Hepatocyte (in vitro differentiated cells): ENCODE measurements at regions not wholly inside any gene's neighbourhood (a gene's known extent, or its start where the extent isn't known, plus 50 kb on each side); places are given as distances from the start of the nearest gene placed in this dataset.
"Not testable (repeated sequence)": the region's sequence is repeated elsewhere in the genome, so short reads cannot be mapped to it uniquely, and the experiment has no call there.

Experiments used
- EZH2 ChIP-seq: fragments of 200-600 bp; sonication (generic); IDR thresholded peaks from 2 replicates; pipeline ENCODE4 v1.6.1; 2016; ENCODE audit warnings: antibody characterized with exemption, mild to moderate bottlenecking, borderline replicate concordance
- EZH2phosphoT487 ChIP-seq: fragments of 200-600 bp; sonication (generic); IDR thresholded peaks from one replicate; pipeline ENCODE4 v1.6.1; 2018; ENCODE audit warnings: antibody characterized with exemption, mild to moderate bottlenecking, low read depth, moderate library complexity; ENCODE audit not compliant: unreplicated experiment, severe bottlenecking
- TF ChIP-seq, protein P1 (sequence below): fragments of 200-600 bp; sonication (generic); IDR thresholded peaks from 2 replicates; pipeline ENCODE4 v1.5.1; 2016; ENCODE audit warnings: antibody characterized with exemption, mild to moderate bottlenecking; ENCODE audit not compliant: poor library complexity

DNA sequence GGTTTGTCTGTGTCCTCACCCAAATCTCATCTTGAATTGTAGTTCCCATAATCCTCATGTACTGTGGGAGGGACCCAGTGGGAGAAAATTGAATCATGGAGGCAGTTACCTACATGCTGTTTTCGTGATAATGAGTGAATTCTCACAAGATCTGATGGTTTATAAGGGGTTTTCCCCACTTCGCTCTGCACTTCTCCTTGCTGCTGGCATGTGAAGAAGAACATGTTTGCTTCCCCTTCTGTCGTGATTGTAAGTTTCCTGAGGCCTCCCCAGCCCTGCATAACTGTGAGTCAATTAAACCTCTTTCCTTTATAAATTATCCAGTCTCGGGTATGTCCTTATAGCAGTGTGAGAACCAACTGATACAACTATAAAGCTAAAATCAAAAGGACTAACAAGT, 60.2 kb upstream of the RPL38 start:
- TF ChIP-seq, protein P1, sequence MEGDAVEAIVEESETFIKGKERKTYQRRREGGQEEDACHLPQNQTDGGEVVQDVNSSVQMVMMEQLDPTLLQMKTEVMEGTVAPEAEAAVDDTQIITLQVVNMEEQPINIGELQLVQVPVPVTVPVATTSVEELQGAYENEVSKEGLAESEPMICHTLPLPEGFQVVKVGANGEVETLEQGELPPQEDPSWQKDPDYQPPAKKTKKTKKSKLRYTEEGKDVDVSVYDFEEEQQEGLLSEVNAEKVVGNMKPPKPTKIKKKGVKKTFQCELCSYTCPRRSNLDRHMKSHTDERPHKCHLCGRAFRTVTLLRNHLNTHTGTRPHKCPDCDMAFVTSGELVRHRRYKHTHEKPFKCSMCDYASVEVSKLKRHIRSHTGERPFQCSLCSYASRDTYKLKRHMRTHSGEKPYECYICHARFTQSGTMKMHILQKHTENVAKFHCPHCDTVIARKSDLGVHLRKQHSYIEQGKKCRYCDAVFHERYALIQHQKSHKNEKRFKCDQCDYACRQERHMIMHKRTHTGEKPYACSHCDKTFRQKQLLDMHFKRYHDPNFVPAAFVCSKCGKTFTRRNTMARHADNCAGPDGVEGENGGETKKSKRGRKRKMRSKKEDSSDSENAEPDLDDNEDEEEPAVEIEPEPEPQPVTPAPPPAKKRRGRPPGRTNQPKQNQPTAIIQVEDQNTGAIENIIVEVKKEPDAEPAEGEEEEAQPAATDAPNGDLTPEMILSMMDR: not testable (repeated sequence)
- not testable (repeated sequence) for TF ChIP-seq EZH2, EZH2phosphoT487
